Breast epithelium (tissue), 3 donors: ENCODE measurements at regions not wholly inside any gene's neighbourhood (a gene's known extent, or its start where the extent isn't known, plus 50 kb on each side); places are given as distances from the start of the nearest gene placed in this dataset.

ENCODE experiments used
- POLR2A ChIP-seq: fragments of 450-650 bp; IDR thresholded peaks from one replicate; pipeline ENCODE4 v1.6.1; 2016; ENCODE audit warnings: antibody characterized with exemption, mild to moderate bottlenecking, moderate library complexity
- POLR2AphosphoS5 ChIP-seq, 3 donors: sonication (generic); formaldehyde crosslinking; IDR thresholded peaks; one replicate each; pipeline ENCODE4 v1.6.1; 2017; ENCODE audit warnings: antibody characterized with exemption in 3 of 3
- TF ChIP-seq, protein P1 (sequence below), 3 donors: fragments of 450-650 bp; IDR thresholded peaks; one replicate each; pipeline ENCODE4 v1.5.1; 2016 to 2017; ENCODE audit warnings: antibody characterized with exemption in 3 of 3, mild to moderate bottlenecking in 3 of 3, moderate library complexity in 3 of 3

DNA sequence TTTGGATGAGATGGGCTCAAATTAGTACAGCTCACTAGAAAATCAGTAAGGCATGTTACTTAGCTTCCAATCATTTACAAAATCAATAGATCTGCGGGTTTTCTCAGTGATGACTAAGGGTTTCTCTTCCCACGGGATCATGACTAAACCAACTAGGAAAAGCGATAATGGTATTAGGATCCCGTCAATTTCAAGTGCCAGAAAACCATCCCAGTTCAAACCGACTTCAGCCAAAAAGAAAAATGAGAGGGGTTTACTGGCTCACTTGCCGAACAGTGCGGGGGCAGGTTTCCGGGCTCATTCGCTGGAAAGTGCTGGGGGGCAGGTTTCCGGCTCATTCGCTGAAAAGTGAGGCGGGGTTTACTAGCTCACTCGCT, 62.1 kb upstream of the LYZL2 start:
- TF ChIP-seq, protein P1, sequence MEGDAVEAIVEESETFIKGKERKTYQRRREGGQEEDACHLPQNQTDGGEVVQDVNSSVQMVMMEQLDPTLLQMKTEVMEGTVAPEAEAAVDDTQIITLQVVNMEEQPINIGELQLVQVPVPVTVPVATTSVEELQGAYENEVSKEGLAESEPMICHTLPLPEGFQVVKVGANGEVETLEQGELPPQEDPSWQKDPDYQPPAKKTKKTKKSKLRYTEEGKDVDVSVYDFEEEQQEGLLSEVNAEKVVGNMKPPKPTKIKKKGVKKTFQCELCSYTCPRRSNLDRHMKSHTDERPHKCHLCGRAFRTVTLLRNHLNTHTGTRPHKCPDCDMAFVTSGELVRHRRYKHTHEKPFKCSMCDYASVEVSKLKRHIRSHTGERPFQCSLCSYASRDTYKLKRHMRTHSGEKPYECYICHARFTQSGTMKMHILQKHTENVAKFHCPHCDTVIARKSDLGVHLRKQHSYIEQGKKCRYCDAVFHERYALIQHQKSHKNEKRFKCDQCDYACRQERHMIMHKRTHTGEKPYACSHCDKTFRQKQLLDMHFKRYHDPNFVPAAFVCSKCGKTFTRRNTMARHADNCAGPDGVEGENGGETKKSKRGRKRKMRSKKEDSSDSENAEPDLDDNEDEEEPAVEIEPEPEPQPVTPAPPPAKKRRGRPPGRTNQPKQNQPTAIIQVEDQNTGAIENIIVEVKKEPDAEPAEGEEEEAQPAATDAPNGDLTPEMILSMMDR (IDR thresholded peaks at IDR 0.05), result no peak
- TF ChIP-seq POLR2A (no peak), POLR2AphosphoS5 (IDR thresholded peaks at IDR 0.05) (no peak)
